ENCODE measurements at regions not wholly inside any gene's neighbourhood (a gene's known extent, or its start where the extent isn't known, plus 50 kb on each side); places are given as distances from the start of the nearest gene placed in this dataset.

GRCh38 chr12:66048218-66048834 is 82.2 kb downstream of the LLPH start:
- no TSS peak for BruUV-seq (replicated peaks)
- no peak overlapping the region for H3K4me3 ChIP-seq (ENCODE audit: low read depth, low read length, poor library complexity, severe bottlenecking)
- intact Hi-C loops (cut with micrococcal nuclease; ENCODE audit: unreplicated experiment): no loop called here
- no peak overlapping the region for H3K27ac ChIP-seq (ENCODE audit: low read depth, low read length, poor library complexity, severe bottlenecking)
- H3K4me1 ChIP-seq (ENCODE audit: insufficient read depth, low read length, poor library complexity, severe bottlenecking): no peaks in the 10 kb centered on the region
- no peak for DNase-seq (ENCODE audit: low spot score)
- H3K4me2 ChIP-seq (ENCODE audit: low read length): no peak overlapping the region
- ChIA-PET CTCF (ENCODE audit: unreplicated experiment) (no interaction called here), POLR2A (no interaction called here)
- H2AFZ ChIP-seq (ENCODE audit: low read length): no peak overlapping the region
- H3K79me2 ChIP-seq (ENCODE audit: insufficient read depth, low read depth, low read length): no peaks in the 10 kb centered on the region
- no peaks in the 10 kb centered on the region for H3K9me2 ChIP-seq (ENCODE audit: insufficient read depth, low read length)
- no peaks in the 10 kb centered on the region for H3K36me3 ChIP-seq (ENCODE audit: insufficient read depth, low read length)
- H4K20me1 ChIP-seq (ENCODE audit: insufficient read depth, low read length): no peaks in the 10 kb centered on the region
- no peaks in the 10 kb centered on the region for H3K9me3 ChIP-seq (ENCODE audit: low read length)
- TF ChIP-seq, protein P1, sequence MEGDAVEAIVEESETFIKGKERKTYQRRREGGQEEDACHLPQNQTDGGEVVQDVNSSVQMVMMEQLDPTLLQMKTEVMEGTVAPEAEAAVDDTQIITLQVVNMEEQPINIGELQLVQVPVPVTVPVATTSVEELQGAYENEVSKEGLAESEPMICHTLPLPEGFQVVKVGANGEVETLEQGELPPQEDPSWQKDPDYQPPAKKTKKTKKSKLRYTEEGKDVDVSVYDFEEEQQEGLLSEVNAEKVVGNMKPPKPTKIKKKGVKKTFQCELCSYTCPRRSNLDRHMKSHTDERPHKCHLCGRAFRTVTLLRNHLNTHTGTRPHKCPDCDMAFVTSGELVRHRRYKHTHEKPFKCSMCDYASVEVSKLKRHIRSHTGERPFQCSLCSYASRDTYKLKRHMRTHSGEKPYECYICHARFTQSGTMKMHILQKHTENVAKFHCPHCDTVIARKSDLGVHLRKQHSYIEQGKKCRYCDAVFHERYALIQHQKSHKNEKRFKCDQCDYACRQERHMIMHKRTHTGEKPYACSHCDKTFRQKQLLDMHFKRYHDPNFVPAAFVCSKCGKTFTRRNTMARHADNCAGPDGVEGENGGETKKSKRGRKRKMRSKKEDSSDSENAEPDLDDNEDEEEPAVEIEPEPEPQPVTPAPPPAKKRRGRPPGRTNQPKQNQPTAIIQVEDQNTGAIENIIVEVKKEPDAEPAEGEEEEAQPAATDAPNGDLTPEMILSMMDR (conservative IDR thresholded peaks at IDR 0.05; ENCODE audit: low read length): no peak
- TF ChIP-seq EZH2phosphoT487 (IDR thresholded peaks at IDR 0.05; ENCODE audit: borderline replicate concordance, low read depth, low read length): no peak

DNA sequence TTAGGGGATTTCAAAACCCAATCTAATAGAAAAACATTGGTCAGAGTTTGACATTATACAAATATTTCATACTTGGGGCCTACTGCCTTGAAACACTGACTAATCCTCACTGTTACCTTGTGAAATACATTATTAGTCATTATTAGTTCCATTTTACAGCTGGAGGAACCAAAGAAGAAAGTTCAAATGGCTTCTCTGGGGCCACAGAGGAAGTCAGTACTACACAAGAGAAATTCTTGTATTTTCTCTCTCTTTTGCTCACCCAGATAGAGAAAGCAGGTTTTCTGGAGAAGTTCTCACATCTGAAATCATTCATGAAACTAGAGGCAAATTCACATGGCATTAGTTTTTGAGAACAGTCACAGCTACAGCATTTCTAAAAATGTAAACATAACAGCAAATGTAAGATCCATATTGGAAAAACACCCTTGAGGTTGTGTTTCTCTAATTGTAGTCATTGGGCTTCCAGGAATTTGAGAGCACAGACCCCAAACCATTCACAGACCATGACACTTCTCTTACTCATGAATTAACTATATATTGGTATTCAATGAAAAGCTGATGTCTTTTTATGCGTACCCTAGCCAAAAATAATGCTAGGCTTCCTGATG is 83.0 kb downstream of the LLPH start:
- no peaks in the 10 kb centered on the region for H3K79me2 ChIP-seq (ENCODE audit: insufficient read depth, low read depth, low read length)
- H3K9me2 ChIP-seq (ENCODE audit: insufficient read depth, low read length): no peaks in the 10 kb centered on the region
- TF ChIP-seq EZH2phosphoT487 (IDR thresholded peaks at IDR 0.05; ENCODE audit: borderline replicate concordance, low read depth, low read length): no peak
- TF ChIP-seq, protein P1 (conservative IDR thresholded peaks at IDR 0.05; ENCODE audit: low read length): no peak
- H3K36me3 ChIP-seq (ENCODE audit: insufficient read depth, low read length): no peaks in the 10 kb centered on the region
- H4K20me1 ChIP-seq (ENCODE audit: insufficient read depth, low read length): no peaks in the 10 kb centered on the region
- ChIA-PET CTCF (ENCODE audit: unreplicated experiment) (no interaction called here), POLR2A (no interaction called here)
- no TSS peak for BruUV-seq (replicated peaks)
- no peak overlapping the region for H3K27ac ChIP-seq (ENCODE audit: low read depth, low read length, poor library complexity, severe bottlenecking)
- no peaks in the 10 kb centered on the region for H3K4me1 ChIP-seq (ENCODE audit: insufficient read depth, low read length, poor library complexity, severe bottlenecking)
- intact Hi-C loops (cut with micrococcal nuclease; ENCODE audit: unreplicated experiment): no loop called here
- no peak overlapping the region for H3K4me3 ChIP-seq (ENCODE audit: low read depth, low read length, poor library complexity, severe bottlenecking)
- H2AFZ ChIP-seq (ENCODE audit: low read length): no peak overlapping the region
- DNase-seq (ENCODE audit: low spot score): no peak
- no peak overlapping the region for H3K4me2 ChIP-seq (ENCODE audit: low read length)
- H3K9me3 ChIP-seq (ENCODE audit: low read length): no peaks in the 10 kb centered on the region

DNA sequence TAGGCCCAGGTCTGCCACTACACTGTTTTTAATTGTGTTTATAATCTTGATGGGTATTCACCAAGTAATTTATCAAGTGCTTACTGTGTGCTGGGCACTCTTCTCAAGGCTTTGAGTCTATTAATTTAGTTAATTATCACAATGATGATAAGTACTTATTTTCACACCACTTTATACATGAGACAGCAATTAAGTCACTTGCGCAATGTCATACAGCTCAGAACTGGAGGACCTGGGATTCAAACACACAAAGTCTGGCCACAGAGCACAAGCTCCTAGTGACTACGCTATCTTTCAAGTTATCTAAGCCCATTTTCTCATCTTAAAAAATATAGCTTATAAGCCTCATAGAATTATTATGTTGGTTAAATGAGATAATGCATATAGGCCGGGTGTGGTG is 85.0 kb downstream of the LLPH start:
- Histone ChIP-seq H3K27ac (ENCODE audit: low read depth, low read length, poor library complexity, severe bottlenecking) (no peak overlapping the region), H3K4me1 (ENCODE audit: insufficient read depth, low read length, poor library complexity, severe bottlenecking) (no peaks in the 10 kb centered on the region), H4K20me1 (ENCODE audit: insufficient read depth, low read length) (no peaks in the 10 kb centered on the region), H2AFZ (ENCODE audit: low read length) (no peak overlapping the region), H3K9me3 (ENCODE audit: low read length) (no peaks in the 10 kb centered on the region), H3K79me2 (ENCODE audit: insufficient read depth, low read depth, low read length) (no peaks in the 10 kb centered on the region), H3K4me2 (ENCODE audit: low read length) (no peak overlapping the region), H3K9me2 (ENCODE audit: insufficient read depth, low read length) (no peaks in the 10 kb centered on the region), H3K4me3 (ENCODE audit: low read depth, low read length, poor library complexity, severe bottlenecking) (no peak overlapping the region), H3K36me3 (ENCODE audit: insufficient read depth, low read length) (no peaks in the 10 kb centered on the region)
- ChIA-PET POLR2A (interaction anchor here (0.6 kb wide), 1 partner anchor 15 kb away, joined by 4 read pairs; no protein-coding TSS in a partner anchor), CTCF (ENCODE audit: unreplicated experiment) (no interaction called here)
- intact Hi-C loops (cut with micrococcal nuclease; ENCODE audit: unreplicated experiment): no loop called here
- BruUV-seq (replicated peaks): no TSS peak
- no peak for TF ChIP-seq EZH2phosphoT487 (IDR thresholded peaks at IDR 0.05; ENCODE audit: borderline replicate concordance, low read depth, low read length)
- TF ChIP-seq, protein P1 (conservative IDR thresholded peaks at IDR 0.05; ENCODE audit: low read length): no peak
- no peak for DNase-seq (ENCODE audit: low spot score)
